Naive thymus-derived CD4-positive, alpha-beta T cell (primary cell): ENCODE measurements at regions not wholly inside any gene's neighbourhood (a gene's known extent, or its start where the extent isn't known, plus 50 kb on each side); places are given as distances from the start of the nearest gene placed in this dataset.
A peak's percentile ranks its signal among the peaks of the same experiment; 100 is the strongest.

ENCODE experiments used
- ATAC-seq: fragments of 150-1000 bp; cut with Tn5 transposase; 2 replicates; pipeline ENCODE4 v1.10.0; 2021; ENCODE audit warnings: mild to moderate bottlenecking, moderate library complexity
- CTCF ChIA-PET: fragments of 350-600 bp; sonication (Branson Sonifier 250); formaldehyde crosslinking; loops from one replicate; lab custom pipeline; 2021; ENCODE audit warnings: antibody characterized with exemption; lab: Charles Lee
- POLR2A ChIA-PET: fragments of 350-600 bp; sonication (Branson Sonifier 250); formaldehyde crosslinking; loops from one replicate; lab custom pipeline; 2021; ENCODE audit warnings: antibody characterized with exemption, inconsistent platforms; lab: Charles Lee
- DNase-seq, 9 donors: peaks; one replicate each; pipeline versions ENCODE4 v3.0.0 to v3.0.0-alpha.2; 2020 to 2022; ENCODE audit warnings: mixed read lengths in 1 of 9
- H3K27ac ChIP-seq: one replicate; pipeline ENCODE4 v1.7.0; 2013; ENCODE audit warnings: mild to moderate bottlenecking, low read depth, low read length, moderate library complexity
- H3K27me3 ChIP-seq, 2 donors: one replicate each; pipeline ENCODE4 v1.7.0; 2013; ENCODE audit warnings: low read length in 2 of 2, mild to moderate bottlenecking in 2 of 2, moderate library complexity in 2 of 2; ENCODE audit not compliant: control insufficient read depth in 2 of 2, insufficient read depth in 2 of 2
- H3K36me3 ChIP-seq, 3 experiments: 1 replicate in 2 of 3; 2 replicates in 1 of 3; pipeline ENCODE4 v1.7.0; 2013; ENCODE audit warnings: low read length in 3 of 3, mild to moderate bottlenecking in 3 of 3, moderate library complexity in 1 of 3; ENCODE audit not compliant: insufficient read depth in 3 of 3, control insufficient read depth in 2 of 3
- H3K4me1 ChIP-seq, 2 donors: one replicate each; pipeline ENCODE4 v1.7.0; 2013; ENCODE audit warnings: low read length in 2 of 2, mild to moderate bottlenecking in 2 of 2, moderate library complexity in 1 of 2; ENCODE audit not compliant: control insufficient read depth in 2 of 2, insufficient read depth in 2 of 2
- H3K4me3 ChIP-seq: 2 replicates; pipeline ENCODE4 v1.7.0; 2013; ENCODE audit warnings: mild to moderate bottlenecking, low read length
- H3K9me3 ChIP-seq, 3 experiments: 1 replicate in 2 of 3; 2 replicates in 1 of 3; pipeline ENCODE4 v1.7.0; 2013; ENCODE audit warnings: low read length in 3 of 3; ENCODE audit not compliant: control insufficient read depth in 2 of 3
- H3K27ac Mint-ChIP-seq, 9 donors: one replicate each; pipeline ENCODE4 v1.8.0; 2020 to 2022; ENCODE audit warnings: mixed read lengths in 9 of 9, mild to moderate bottlenecking in 8 of 9, moderate library complexity in 5 of 9, inconsistent platforms in 2 of 9
- H3K27me3 Mint-ChIP-seq, 5 donors: one replicate each; pipeline ENCODE4 v1.8.0; 2021 to 2022; ENCODE audit warnings: mixed read lengths in 5 of 5, mild to moderate bottlenecking in 1 of 5
- H3K36me3 Mint-ChIP-seq, 5 donors: one replicate each; pipeline ENCODE4 v1.8.0; 2020 to 2022; ENCODE audit warnings: mixed read lengths in 5 of 5, mild to moderate bottlenecking in 3 of 5, inconsistent platforms in 1 of 5
- H3K4me1 Mint-ChIP-seq, 7 donors: one replicate each; pipeline ENCODE4 v1.8.0; 2020 to 2022; ENCODE audit warnings: mixed read lengths in 7 of 7, mild to moderate bottlenecking in 3 of 7, inconsistent platforms in 1 of 7
- H3K4me3 Mint-ChIP-seq, 10 donors: one replicate each; pipeline ENCODE4 v1.8.0; 2020 to 2022; ENCODE audit warnings: mild to moderate bottlenecking in 10 of 10, mixed read lengths in 10 of 10, moderate library complexity in 6 of 10, inconsistent platforms in 2 of 10
- H3K9me3 Mint-ChIP-seq, 11 donors: one replicate each; pipeline ENCODE4 v1.8.0; 2020 to 2022; ENCODE audit warnings: mixed read lengths in 11 of 11, mild to moderate bottlenecking in 4 of 11, inconsistent platforms in 1 of 11, moderate library complexity in 1 of 11
- intact Hi-C, 2 donors: fragments of 100-400 bp; cut with micrococcal nuclease; formaldehyde crosslinking; loops; one replicate each; pipeline ENCODE4 v1.15.1; 2023

DNA sequence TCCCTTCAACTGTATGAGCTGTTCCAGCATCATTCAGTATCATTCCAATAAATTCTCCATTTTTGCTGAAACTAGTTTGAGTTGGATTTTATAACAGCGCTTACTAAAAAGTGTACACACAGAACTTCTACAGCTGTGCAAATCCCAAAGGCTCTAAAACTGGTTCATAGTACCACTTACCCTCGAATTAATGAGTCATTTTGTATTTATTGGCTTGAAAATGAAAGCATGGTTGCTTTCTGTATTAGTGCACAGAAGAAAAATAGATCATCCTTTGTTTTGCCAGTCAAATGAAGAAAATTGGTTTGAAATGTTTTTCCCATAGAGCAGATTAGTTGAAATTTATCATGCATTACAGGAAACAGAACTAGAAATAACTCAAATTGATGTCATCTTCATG, 268.3 kb upstream of the CPNE8 start:
- Histone ChIP-seq H3K36me3 (no peaks in the 10 kb centered on the region), H3K9me3 (no peaks in the 10 kb centered on the region), H3K27ac (no peak overlapping the region), H3K27me3 (no peaks in the 10 kb centered on the region), H3K4me1 (no peaks in the 10 kb centered on the region), H3K4me3 (no peak overlapping the region)
- Mint-ChIP-seq H3K4me3 (no peak overlapping the region), H3K36me3 (no peaks in the 10 kb centered on the region), H3K4me1 (peaks cover 0 to 2% (median 0%) of the 10 kb centered on the region in 7 donors), H3K27me3 (no peaks in the 10 kb centered on the region), H3K9me3 (peaks cover 0 to 4% (median 0%) of the 10 kb centered on the region in 11 donors), H3K27ac (no peak overlapping the region)
- ChIA-PET CTCF (no interaction called here), POLR2A (no interaction called here)
- DNase-seq (no peak), ATAC-seq (no peak)
- intact Hi-C loops: no loop called here

DNA sequence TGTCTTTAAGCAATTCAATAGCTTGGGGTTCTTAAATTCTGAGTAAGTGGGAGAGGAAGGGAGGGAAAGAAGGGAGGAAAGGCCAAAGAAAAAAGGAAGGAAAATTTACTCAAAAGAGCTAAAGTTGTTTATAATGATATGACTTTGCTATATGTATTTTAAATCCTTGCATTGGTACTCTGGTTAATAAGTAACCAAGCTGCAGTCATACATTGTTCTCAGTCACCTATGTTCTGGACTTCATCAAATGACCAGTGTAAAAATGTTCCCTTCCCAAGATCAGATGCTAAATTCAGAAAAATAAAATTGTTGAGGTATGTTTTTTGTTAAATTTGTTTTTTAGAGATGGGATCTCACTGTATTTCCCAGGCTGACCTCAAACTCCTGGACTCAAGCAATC, 259.9 kb upstream of the CPNE8 start:
- H3K36me3 Mint-ChIP-seq: no peaks in the 10 kb centered on the region
- ChIA-PET CTCF (no interaction called here), POLR2A (no interaction called here)
- H3K9me3 ChIP-seq: no peaks in the 10 kb centered on the region
- H3K4me1 ChIP-seq: no peaks in the 10 kb centered on the region
- H3K36me3 ChIP-seq: no peaks in the 10 kb centered on the region
- peaks cover 0 to 11% (median 5%) of the 10 kb centered on the region in 11 donors for H3K9me3 Mint-ChIP-seq
- no peak overlapping the region for H3K4me3 Mint-ChIP-seq
- DNase-seq (no peak), ATAC-seq (no peak)
- H3K27ac ChIP-seq: no peak overlapping the region
- no peaks in the 10 kb centered on the region for H3K4me1 Mint-ChIP-seq
- no peak overlapping the region for H3K27ac Mint-ChIP-seq
- no peak overlapping the region for H3K4me3 ChIP-seq
- H3K27me3 ChIP-seq: no peaks in the 10 kb centered on the region
- no peaks in the 10 kb centered on the region for H3K27me3 Mint-ChIP-seq
- intact Hi-C loops: no loop called here

DNA sequence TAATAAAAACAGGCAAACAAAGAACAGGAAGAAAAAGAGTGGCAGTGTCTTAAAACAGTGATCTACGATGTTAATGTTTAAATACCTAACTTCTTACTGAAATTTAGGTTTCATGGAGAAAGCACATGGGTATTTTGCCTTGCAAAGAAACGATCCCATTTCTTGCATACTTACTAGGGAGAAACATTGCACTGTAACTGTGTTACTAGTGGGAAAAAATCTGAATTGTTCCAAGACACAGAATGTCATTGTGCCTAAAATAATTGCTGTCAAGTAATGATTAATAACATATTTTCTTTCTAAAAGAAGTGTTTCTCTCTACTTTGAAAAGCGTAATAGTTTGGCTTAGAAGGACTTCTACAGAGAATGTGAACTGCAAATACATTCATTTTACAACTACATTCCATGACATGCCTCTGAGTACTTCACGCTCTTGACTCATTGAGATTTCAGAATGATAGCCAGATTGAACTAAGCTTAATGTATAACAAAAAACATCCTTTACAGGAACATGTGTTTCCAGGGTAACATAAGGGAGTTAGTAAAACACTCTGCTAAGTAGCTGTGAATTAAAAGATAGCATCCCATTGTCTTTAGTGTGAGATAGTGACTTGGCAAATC, 256.2 kb upstream of the CPNE8 start:
- H3K4me1 Mint-ChIP-seq: no peaks in the 10 kb centered on the region
- ChIA-PET CTCF (no interaction called here), POLR2A (no interaction called here)
- no peak for ATAC-seq
- Histone ChIP-seq H3K27me3 (no peaks in the 10 kb centered on the region), H3K36me3 (no peaks in the 10 kb centered on the region), H3K9me3 (no peaks in the 10 kb centered on the region), H3K27ac (no peak overlapping the region), H3K4me3 (no peak overlapping the region), H3K4me1 (no peaks in the 10 kb centered on the region)
- H3K27ac Mint-ChIP-seq: no peak overlapping the region
- H3K9me3 Mint-ChIP-seq: peaks cover 0 to 28% (median 7%) of the 10 kb centered on the region in 11 donors
- no peaks in the 10 kb centered on the region for H3K36me3 Mint-ChIP-seq
- intact Hi-C loops: no loop called here
- H3K27me3 Mint-ChIP-seq: no peaks in the 10 kb centered on the region
- DNase-seq: no peak
- no peak overlapping the region for H3K4me3 Mint-ChIP-seq

DNA sequence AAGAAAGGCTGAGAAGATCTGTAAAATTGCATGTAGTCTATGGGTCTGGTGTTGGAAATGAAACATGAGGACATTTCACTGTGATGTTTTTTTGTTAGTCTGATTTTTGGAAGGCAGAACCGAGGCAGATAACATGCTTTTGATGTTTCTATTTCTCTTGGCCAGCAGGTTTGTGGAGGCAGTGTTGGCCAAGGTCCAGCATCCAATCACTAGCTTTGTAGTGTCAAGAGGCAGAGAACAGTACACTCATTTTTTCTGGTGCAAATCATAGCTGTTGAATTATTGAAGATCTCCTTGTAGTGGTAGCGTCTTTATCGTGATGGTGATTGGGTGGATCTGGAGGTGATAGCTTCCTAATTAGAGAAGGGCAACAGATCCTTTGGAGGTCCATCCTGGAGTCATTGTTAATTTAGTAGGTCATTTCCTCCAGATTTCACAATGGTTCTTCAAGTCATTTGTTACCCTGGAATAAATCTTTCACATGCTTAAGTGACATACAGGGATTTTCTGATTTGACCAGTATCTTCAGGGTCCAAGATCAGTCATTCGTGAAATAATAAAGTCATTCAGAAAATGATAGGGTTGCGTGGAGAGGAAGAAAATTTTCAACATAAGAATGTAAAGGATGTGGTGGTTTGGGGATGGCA, 252.4 kb upstream of the CPNE8 start:
- intact Hi-C loops: no loop called here
- no peaks in the 10 kb centered on the region for H3K4me1 Mint-ChIP-seq
- CTCF ChIA-PET: no interaction called here

DNA sequence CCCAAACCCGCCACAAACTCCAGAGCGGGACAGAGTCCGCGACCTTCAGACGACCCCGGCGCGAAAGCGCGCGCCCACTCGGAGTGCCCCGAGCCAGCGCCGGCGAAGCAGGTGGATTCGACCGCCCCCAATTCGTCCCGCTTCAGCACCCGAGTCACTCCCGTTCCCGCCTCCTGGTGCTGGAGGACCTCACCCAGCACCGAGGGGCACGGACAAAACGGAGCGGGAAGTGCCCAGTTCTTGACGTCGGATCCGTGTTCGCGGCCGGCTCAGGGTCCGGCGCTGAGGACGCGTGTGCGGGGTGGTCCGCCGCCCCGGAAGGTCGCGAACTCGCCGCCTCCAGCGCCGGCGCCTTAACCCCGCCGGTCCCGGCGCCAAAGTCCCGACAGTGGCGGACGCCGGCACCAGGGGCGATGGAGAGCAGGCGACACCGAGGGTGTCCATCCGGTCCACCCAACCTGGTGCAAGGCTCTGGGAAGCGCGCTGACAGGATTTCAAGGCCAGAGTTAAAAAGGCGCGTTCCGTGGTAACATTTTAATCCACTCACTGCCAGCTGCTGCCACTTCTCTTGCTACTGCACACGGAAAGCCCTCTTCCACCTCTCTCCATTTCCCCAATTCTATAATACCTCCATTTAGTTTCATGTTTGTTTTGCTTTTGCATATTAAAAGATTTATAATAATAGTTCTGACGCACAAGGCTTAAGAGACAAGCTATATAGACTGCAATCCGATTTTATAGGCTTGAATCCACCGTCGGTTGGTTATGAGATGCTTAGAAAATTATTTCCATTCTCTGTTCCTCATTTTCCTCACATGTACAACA, 240.0 kb upstream of the CPNE8 start:
- H3K27me3 ChIP-seq: no peaks in the 10 kb centered on the region
- ChIA-PET CTCF (no interaction called here), POLR2A (no interaction called here)
- intact Hi-C loops: no loop called here
- peaks cover 0 to 7% (median 3%) of the 10 kb centered on the region in 7 donors for H3K4me1 Mint-ChIP-seq
- peaks cover 0 to 8% (median 0%) of the 10 kb centered on the region in 3 experiments for H3K9me3 ChIP-seq
- H3K27ac ChIP-seq: no peak overlapping the region
- peaks cover 18 to 46% (median 38%) of the 10 kb centered on the region in 5 donors for H3K27me3 Mint-ChIP-seq
- no peaks in the 10 kb centered on the region for H3K36me3 ChIP-seq
- no peak overlapping the region for H3K4me3 ChIP-seq
- peak in 1 of 9 donors; percentile 68 for DNase-seq
- peaks cover 0 to 13% (median 2%) of the 10 kb centered on the region in 5 donors for H3K36me3 Mint-ChIP-seq
- H3K9me3 Mint-ChIP-seq: peaks cover 7 to 65% (median 25%) of the 10 kb centered on the region in 11 donors
- ATAC-seq: no peak
- peak overlapping the region in 4 of 10 donors; percentile 16 to 41 (median 32) for H3K4me3 Mint-ChIP-seq
- no peak overlapping the region for H3K27ac Mint-ChIP-seq
- H3K4me1 ChIP-seq: no peaks in the 10 kb centered on the region

More for the DNA sequence above, 252.4 kb upstream of the CPNE8 start:
- DNase-seq (no peak), ATAC-seq (no peak)
- peaks cover 6 to 46% (median 9%) of the 10 kb centered on the region in 11 donors for H3K9me3 Mint-ChIP-seq
- H3K36me3 Mint-ChIP-seq: peaks cover 0 to 5% (median 0%) of the 10 kb centered on the region in 5 donors
- POLR2A ChIA-PET: no interaction called here
- Histone ChIP-seq H3K9me3 (no peaks in the 10 kb centered on the region), H3K4me3 (no peak overlapping the region), H3K4me1 (no peaks in the 10 kb centered on the region), H3K36me3 (no peaks in the 10 kb centered on the region), H3K27me3 (no peaks in the 10 kb centered on the region), H3K27ac (no peak overlapping the region)
- H3K27ac Mint-ChIP-seq: no peak overlapping the region
- H3K4me3 Mint-ChIP-seq: no peak overlapping the region
- peaks cover 0 to 8% (median 0%) of the 10 kb centered on the region in 5 donors for H3K27me3 Mint-ChIP-seq

DNA sequence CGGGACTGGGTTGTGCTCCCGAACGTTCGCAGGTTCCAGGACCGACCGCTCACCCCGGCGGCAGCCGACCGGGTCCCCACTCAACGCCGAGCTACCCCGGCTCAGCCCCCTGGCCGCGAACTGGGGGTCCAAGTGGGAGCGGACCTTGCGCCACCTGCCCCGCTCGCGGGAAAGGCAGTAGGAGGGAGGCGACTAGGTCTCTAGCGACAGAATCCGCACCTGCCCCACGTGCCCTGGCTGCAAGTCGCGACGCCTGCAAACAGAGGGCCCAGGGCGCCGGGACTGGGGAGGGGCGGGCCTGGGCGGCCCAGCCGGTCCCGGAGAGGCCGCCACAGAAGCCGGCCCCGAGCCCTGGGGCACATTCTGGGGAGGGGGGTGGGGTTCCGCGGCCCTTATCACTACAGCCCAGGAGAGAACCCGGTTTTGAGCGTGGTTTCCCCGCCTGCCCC, 239.2 kb upstream of the CPNE8 start:
- peaks cover 0 to 13% (median 2%) of the 10 kb centered on the region in 5 donors for H3K36me3 Mint-ChIP-seq
- intact Hi-C loops: no loop called here
- CTCF ChIA-PET: no interaction called here

More for the DNA sequence above, 239.2 kb upstream of the CPNE8 start:
- H3K4me1 ChIP-seq: no peaks in the 10 kb centered on the region
- no peaks in the 10 kb centered on the region for H3K36me3 ChIP-seq
- H3K4me1 Mint-ChIP-seq: peaks cover 0 to 7% (median 3%) of the 10 kb centered on the region in 7 donors
- peaks cover 17 to 45% (median 37%) of the 10 kb centered on the region in 5 donors for H3K27me3 Mint-ChIP-seq
- POLR2A ChIA-PET: no interaction called here
- no peak overlapping the region for H3K27ac Mint-ChIP-seq
- ATAC-seq: no peak
- no peak overlapping the region for H3K27ac ChIP-seq
- H3K4me3 Mint-ChIP-seq: no peak overlapping the region
- H3K9me3 Mint-ChIP-seq: peaks cover 6 to 57% (median 20%) of the 10 kb centered on the region in 11 donors
- H3K27me3 ChIP-seq: no peaks in the 10 kb centered on the region
- DNase-seq: no peak
- H3K4me3 ChIP-seq: no peak overlapping the region
- peaks cover 0 to under 1% (median 0%) of the 10 kb centered on the region in 3 experiments for H3K9me3 ChIP-seq
